ENCODE measurements at regions not wholly inside any gene's neighbourhood (a gene's known extent, or its start where the extent isn't known, plus 50 kb on each side); places are given as distances from the start of the nearest gene placed in this dataset.

GRCh38 chr12:93079271-93079670 is 150.2 kb upstream of the EEA1 start:
- FAIRE-seq (no peak), DNase-seq (no peak)
- no peak for TF ChIP-seq CTCF (IDR thresholded peaks at IDR 0.05; ENCODE audit: borderline replicate concordance, extremely low read depth, insufficient read depth)
- H3K9ac ChIP-seq (ENCODE audit: low read length in 3 of 3), result no peak overlapping the region
- intact Hi-C loops (cut with DNase I), result no loop called here
- no peaks in the 10 kb centered on the region for H3K36me3 ChIP-seq (ENCODE audit: control insufficient read depth in 2 of 3, insufficient read depth in 3 of 3, low read length in 3 of 3)
- no peaks in the 10 kb centered on the region for H3K27me3 ChIP-seq (ENCODE audit: control insufficient read depth, insufficient read depth, low read length)
- no peak overlapping the region for H3K27ac ChIP-seq (ENCODE audit: low read depth in 2 of 2, low read length in 2 of 2)
- H3K4me3 ChIP-seq (ENCODE audit: low read length in 3 of 3), result no peak overlapping the region
- H3K9me3 ChIP-seq (ENCODE audit: control insufficient read depth in 2 of 3, insufficient read depth in 1 of 3, low read length in 3 of 3), result peaks cover 0 to 2% (median 0%) of the 10 kb centered on the region in 3 donors
- peaks cover 0 to 5% (median 0%) of the 10 kb centered on the region in 3 donors for H3K4me1 ChIP-seq (ENCODE audit: control insufficient read depth in 2 of 3, insufficient read depth in 2 of 3, low read depth in 1 of 3, low read length in 3 of 3)

GRCh38 chr12:93079976-93080375 is 150.9 kb upstream of the EEA1 start:
- Histone ChIP-seq H3K27ac (ENCODE audit: low read depth in 2 of 2, low read length in 2 of 2) (no peak overlapping the region), H3K9me3 (ENCODE audit: control insufficient read depth in 2 of 3, insufficient read depth in 1 of 3, low read length in 3 of 3) (peaks cover 0 to 2% (median 0%) of the 10 kb centered on the region in 3 donors), H3K27me3 (ENCODE audit: control insufficient read depth, insufficient read depth, low read length) (no peaks in the 10 kb centered on the region), H3K36me3 (ENCODE audit: control insufficient read depth in 2 of 3, insufficient read depth in 3 of 3, low read length in 3 of 3) (no peaks in the 10 kb centered on the region), H3K4me3 (ENCODE audit: low read length in 3 of 3) (no peak overlapping the region), H3K9ac (ENCODE audit: low read length in 3 of 3) (no peak overlapping the region), H3K4me1 (ENCODE audit: control insufficient read depth in 2 of 3, insufficient read depth in 2 of 3, low read depth in 1 of 3, low read length in 3 of 3) (peaks cover 0 to 5% (median 0%) of the 10 kb centered on the region in 3 donors)
- FAIRE-seq, result no peak
- intact Hi-C loops (cut with DNase I), result no loop called here
- DNase-seq, result no peak
- TF ChIP-seq CTCF (IDR thresholded peaks at IDR 0.05; ENCODE audit: borderline replicate concordance, extremely low read depth, insufficient read depth), result no peak

GRCh38 chr12:93080452-93080851 is 151.4 kb upstream of the EEA1 start:
- no peak overlapping the region for H3K9ac ChIP-seq (ENCODE audit: low read length in 3 of 3)
- intact Hi-C loops (cut with DNase I), result no loop called here
- H3K9me3 ChIP-seq (ENCODE audit: control insufficient read depth in 2 of 3, insufficient read depth in 1 of 3, low read length in 3 of 3), result peaks cover 0 to 2% (median 0%) of the 10 kb centered on the region in 3 donors
- H3K27ac ChIP-seq (ENCODE audit: low read depth in 2 of 2, low read length in 2 of 2), result no peak overlapping the region
- no peak overlapping the region for H3K4me3 ChIP-seq (ENCODE audit: low read length in 3 of 3)
- no peak for DNase-seq
- no peak for TF ChIP-seq CTCF (IDR thresholded peaks at IDR 0.05; ENCODE audit: borderline replicate concordance, extremely low read depth, insufficient read depth)
- no peaks in the 10 kb centered on the region for H3K36me3 ChIP-seq (ENCODE audit: control insufficient read depth in 2 of 3, insufficient read depth in 3 of 3, low read length in 3 of 3)
- no peak for FAIRE-seq
- no peaks in the 10 kb centered on the region for H3K27me3 ChIP-seq (ENCODE audit: control insufficient read depth, insufficient read depth, low read length)
- peaks cover 0 to 5% (median 0%) of the 10 kb centered on the region in 3 donors for H3K4me1 ChIP-seq (ENCODE audit: control insufficient read depth in 2 of 3, insufficient read depth in 2 of 3, low read depth in 1 of 3, low read length in 3 of 3)

All from kidney (tissue), 13 donors.